ENCODE measurements at regions not wholly inside any gene's neighbourhood (a gene's known extent, or its start where the extent isn't known, plus 50 kb on each side); places are given as distances from the start of the nearest gene placed in this dataset.
"Not testable (repeated sequence)": the region's sequence is repeated elsewhere in the genome, so short reads cannot be mapped to it uniquely, and the experiment has no call there.

DNA sequence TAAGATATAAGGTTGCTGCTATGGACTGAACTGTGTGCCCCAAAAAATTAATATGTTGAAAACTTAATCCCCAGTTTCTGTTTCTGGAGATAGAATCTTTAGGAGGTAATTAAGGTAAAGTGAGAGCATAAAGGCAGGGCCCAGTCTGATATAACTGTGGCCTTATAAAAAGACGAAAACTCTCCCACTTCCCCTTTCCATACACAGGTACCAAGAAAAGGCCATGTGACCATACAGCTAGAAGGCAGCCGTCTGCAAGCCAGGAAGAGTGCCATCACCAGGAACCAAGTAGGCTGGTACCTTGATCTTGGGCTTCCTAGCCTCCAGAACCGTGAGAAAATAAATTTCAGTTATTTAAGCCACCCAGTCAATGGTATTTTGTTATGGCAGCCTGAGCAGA is 550.3 kb downstream of the SMARCA1 start:
- no peak for DNase-seq (ENCODE audit: low read depth)

DNA sequence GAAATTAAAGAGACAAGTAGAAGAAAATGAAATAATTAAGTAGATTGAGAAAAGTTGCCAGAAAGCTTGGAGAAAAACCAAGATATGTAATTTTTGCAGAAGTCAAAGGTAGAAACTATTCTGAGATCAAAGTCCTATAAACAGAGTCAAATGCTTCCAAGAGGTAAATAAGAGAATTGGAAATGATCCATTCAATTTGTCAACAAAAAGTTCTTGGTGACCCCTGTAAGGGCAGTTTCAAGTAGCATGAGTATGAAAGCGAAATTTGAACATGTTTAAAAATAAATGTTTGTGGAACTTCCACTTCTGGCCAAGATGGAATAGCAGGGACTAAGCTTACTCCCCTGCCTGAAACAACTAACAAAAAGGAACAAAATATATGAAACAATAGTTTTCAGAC is 562.0 kb downstream of the SMARCA1 start:
- DNase-seq (ENCODE audit: low read depth), result no peak

DNA sequence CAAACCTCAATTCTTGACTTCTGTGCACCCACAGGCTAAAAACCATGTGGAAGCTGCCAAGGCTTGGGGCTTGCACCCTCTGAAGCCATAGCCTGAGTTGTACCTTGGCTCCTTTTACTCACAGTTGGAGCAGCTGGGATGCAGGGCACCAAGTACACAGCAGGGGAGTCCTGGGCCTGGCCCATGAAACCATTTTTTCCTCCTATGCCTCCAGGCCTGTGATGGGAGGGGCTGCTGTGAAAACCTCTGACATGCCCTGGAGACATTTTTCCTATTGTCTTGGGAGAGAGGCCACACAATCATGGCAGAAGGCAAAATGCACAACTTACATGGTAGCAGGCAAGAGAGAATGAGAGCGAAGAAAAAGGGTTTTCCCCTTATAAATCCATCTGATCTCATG is 568.6 kb downstream of the SMARCA1 start:
- not testable (repeated sequence) for DNase-seq (ENCODE audit: low read depth)

DNA sequence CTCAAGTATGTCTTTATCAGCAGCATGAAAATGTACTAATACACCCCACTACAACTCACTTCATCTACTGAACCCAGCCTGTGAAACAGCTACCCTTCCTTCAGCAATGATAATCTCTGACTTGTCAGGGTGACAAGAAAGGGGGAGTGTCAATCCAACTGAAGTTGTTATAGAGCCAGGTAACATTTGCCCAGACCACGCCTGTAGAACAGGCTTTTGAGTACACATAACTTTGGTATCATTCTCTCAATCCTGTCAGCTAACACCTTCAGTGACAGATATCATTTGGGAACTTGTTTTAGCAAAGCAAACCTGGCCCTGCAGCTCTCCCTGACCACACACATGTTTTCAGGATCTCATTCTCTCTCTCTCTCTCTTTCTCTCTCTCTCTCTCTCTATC is 592.2 kb downstream of the SMARCA1 start:
- DNase-seq (ENCODE audit: low read depth), result no peak

DNA sequence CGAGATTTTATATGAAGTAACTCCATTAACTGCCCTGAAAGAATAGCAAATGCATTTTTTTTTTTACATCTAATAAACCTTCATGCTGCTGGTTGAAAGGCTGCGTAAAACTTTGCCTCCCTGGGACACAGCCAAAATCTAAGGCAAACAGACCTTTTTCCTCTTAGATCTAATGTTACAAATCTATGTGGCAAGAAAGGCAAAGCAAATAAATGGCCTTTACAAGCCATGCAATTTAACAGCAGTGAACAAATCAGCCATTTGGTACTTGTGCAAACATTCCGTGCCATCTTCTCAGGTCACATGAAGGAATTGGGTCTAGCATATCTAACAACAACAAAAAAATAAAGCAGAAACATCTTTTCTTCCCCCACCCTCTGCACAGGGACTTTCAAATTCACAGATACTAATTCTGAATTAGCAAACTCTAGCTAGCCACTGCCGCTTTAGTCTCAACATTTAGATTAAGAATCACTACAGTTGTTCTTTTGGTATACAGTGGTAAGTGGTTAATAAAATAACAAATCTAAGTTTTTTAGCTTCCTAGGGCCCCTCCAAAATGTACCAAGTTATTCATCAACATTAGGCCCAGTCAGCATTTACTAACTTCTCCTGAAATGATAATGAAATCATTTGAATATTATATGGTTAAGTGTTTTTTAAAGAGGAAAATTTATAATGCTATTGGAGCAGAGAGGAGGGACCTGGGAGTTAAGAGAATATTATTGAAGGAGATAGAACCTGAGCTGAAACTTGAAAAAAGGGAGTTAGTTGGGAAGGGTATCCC is 593.8 kb downstream of the SMARCA1 start:
- no peak for DNase-seq (ENCODE audit: low read depth)

DNA sequence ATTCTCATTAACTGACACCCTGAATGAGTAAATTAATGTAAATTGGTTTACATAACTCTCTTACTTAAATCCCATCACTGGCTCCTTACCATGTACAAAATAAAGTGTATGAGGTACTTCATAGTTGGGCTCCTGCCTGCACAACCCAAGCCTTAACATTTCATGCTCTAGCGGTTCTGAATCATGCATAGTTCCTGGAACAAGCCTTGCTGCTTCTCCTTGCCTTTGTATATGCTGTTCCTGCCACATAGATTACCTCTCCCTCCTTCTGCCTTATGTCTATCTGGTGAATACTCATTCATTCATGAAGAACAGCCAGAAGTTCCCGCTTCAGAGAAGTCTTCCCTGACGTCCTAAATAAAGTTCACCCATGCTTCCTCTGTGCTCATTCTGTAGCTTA is 594.7 kb downstream of the SMARCA1 start:
- DNase-seq (ENCODE audit: low read depth), result no peak

DNA sequence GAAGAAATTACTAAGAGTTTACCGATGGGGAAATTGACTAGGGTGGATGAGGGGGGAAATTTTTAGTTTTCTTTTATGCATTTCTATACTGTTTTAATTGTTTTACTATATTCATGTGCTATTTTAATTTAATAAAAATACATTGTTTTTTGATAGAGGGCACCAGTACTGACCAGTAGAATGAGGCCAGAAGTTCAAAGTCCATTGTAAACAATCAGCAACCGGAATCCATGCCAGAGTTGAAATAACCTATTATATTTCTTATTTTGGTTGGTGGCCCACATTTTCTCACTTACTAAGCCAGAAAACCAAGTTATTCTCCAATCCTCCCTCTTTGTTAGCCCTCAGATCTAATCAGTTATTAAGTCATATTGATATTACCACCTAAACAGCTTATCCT is 595.9 kb downstream of the SMARCA1 start:
- no peak for DNase-seq (ENCODE audit: low read depth)

DNA sequence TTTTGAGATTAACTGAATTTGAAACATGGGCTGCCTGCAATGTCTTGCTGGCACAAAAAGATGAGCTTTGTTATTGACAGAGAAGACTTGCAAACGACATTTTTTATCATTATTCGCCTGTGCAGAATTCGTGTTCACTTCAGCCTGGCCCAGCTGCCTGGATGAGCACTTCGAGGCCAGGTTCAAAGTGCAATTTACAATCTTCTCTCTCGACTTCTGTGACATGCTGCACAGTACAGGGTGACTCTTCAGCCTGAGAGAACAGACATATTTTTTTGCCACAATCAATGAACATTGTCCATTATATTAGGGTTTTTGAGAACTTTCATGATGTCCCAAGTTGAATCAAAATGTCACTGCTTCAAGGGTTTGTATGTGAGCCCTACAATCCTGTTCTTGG is 616.5 kb downstream of the SMARCA1 start:
- no peak for DNase-seq (ENCODE audit: low read depth)

DNA sequence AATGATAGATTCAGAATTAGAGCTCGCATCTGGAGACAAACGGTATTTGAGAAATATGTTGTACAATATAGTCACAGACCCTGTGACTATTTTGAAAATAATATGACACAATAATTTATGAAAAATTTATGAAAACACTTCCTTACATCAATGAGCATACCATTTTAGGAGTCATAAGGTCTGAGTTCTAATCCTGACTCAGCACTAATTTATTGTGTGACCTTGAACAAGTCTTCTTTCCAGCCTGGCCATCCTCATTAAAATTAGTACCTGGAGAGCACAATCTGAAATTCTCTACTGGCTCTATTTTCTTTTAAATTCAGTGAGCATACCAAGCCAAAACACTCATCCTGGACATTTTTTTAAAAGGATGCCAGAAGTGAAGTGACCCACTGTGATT is 622.3 kb downstream of the SMARCA1 start:
- no peak for DNase-seq (ENCODE audit: low read depth)

DNA sequence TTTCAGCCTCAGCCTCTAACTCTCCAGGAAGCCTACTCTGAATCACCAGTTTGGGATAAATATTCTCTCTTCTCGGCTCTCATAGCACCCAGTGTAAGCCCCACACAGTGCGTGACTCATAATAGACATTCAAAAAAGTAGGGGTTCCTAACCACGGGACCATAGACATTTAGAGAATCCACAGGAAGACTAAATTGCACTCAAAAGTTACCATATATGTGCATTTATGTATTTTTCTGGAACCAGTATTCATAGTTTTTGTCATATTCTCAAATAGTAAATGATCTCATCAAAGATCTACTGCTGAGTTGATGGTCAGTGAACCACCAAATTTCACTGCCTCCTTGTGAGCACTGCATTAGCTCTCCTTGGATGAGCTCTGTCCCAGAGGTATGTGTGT is 625.7 kb downstream of the SMARCA1 start:
- no peak for DNase-seq (ENCODE audit: low read depth)

DNA sequence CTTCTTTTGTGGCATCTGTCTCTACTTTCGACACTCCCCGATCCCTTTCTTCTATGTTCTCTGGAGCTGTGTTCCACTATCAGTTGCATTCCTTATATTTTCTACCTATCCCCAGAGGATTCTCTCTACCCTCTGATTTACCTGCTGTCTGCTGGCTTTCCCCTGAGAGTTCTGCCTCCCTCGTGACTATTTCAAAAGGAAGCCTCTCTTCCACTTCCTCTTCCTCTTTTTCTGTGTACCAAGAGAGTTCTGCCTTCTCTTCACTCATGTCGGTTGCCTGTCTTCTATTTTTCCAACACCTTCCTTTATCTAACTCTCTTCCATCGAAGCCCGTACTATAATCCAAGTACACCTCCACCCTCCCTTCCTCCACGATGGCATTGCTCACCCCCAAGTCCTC is 631.7 kb downstream of the SMARCA1 start:
- DNase-seq (ENCODE audit: low read depth), result no peak

DNA sequence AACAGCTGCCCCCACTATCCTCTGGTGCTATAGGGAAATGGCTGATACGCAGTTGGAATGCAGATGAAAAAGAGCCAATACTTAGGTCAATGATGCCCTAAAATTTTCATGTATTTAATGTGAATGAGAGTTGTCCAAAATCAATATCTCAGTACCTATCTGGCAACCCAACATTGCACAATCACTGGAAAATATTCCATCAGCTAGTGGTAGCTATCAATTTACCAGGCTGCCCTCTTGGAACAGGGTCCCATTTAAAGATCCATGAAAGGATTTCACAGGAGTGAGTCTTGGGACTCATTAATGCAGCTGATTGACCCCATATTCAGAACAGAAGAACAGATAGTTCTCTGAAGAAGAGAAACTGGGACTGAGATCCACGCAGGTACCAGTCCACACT is 638.9 kb downstream of the SMARCA1 start:
- DNase-seq (ENCODE audit: low read depth), result no peak

DNA sequence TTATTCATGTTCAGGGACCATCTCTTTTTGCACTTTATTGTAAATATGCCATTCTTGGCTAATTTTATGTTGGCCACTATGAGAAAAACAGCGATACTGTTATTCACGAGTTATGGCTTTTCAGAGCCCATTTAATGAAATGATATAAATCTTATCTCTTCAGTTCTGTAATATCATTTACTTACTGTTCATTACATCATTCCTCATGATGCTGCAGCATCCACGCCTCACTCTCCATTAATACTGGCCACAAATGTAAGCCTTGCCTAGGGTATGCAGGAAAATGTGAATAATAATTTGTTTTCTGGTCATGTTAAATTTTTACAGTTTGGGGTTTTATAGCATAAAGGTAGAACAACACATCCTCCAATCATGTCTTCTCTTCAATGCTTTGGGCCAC is 639.6 kb downstream of the SMARCA1 start:
- DNase-seq (ENCODE audit: low read depth), result no peak

DNA sequence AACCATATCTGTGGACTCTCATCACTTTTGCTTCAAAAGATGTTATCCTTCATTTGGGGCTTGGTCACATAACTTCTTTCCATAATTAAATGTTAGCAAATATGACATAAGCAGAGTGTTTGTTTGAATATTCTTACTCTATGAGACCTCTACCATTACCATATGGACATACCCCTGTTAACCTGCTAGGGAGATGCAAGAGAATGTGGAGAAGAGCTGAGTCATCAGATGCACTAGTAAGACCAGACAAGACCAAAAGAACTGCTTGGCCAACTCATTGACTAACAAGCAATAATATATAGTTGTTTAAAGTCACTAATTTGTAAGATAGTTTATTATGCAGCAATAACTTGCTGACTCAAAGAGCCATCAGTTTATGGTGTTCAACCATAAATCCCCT is 652.9 kb downstream of the SMARCA1 start:
- DNase-seq (ENCODE audit: low read depth), result no peak

DNA sequence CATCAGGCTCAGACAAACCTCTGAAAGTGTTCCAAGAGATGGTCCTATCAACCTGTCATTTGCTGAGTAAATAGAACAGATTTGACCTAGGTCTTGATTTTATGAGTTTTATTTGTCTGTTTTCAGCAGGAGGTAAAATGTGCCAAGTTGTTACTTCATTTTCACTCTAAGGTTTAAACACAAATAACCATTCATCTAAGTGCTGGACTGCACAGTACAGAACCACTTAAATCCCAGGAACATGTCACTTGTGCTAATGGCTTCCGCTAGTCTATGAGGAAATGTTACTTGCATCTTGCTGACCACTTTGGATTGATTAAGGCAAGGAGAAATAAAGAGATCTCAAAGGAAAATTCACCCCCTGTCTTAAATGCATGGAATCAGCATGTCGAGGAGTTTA is 660.7 kb downstream of the SMARCA1 start:
- DNase-seq (ENCODE audit: low read depth), result no peak

DNA sequence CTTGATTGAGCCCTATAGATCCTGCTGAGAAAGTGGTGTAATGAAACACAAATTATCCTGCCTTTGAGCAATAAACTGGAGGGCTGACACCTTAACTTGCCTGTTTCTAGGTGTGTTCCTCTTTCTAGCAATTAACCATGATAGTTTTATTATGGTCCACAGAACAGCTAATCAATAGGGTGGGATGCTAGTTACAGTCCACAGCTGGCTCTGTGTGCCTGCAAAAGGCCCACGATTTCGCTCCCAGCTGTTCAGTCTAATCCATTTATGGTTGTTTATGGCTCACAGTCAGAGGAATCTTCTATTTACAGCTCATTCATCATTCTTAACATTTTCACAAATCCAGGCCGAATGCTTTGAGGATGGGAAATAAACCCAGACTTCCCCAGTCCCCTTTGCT is 674.9 kb downstream of the SMARCA1 start:
- no peak for DNase-seq (ENCODE audit: low read depth)

DNA sequence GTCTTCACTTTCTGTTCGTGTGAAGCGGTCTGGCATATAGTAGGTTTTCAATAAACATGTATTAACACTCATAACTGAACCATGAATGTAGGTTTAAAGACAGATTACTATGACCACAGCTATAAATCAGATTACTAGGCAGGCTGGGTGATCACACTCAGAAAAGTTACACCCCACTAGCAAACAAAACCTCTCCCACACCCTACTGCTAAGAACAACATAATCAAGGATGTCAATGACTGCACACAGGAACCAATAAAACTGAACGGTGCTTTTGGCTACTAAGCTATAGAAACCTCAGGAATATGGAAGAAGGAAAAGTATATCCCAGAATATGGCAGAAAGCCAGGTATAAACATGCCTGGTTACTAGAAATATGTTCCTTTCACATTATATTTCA is 676.9 kb downstream of the SMARCA1 start:
- DNase-seq (ENCODE audit: low read depth), result no peak

DNA sequence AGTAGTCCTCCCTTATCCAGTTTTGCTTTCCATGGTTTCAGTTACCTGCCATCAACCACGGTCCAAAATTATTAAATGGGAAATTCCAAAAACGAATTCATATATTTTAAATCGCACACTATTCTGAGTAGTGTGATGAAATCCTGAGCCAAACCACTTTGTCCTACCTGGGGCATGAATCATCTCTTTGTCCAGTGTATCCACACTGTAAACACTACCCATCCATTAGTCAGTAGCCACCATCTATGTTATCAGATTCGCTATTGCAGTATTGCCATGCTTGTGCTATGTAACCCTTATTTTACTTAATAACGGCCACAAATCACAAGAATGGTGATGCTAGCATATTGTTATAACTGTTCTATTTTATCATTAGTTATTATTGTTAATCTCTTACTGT is 704.6 kb downstream of the SMARCA1 start:
- no peak for DNase-seq (ENCODE audit: low read depth)

DNA sequence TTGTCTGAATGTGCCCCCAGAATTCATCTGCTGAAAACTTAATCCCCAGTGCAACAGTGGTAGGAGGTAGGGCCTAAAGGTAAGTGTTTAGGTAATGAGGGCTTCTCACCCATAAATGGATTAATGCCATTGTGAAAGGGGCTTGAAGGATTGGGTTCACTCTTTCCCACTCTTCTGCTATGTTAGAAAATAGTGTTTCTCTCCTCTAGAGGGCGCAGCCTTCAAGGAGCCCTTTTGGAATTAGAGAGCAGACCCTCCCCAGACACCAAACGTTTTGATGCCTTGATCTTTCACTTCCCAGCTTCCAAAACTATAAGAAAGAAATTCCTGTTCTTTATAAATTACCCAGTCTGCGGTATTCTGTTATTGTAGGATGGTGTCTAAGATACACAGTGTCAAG is 706.4 kb downstream of the SMARCA1 start:
- DNase-seq (ENCODE audit: low read depth), result no peak

DNA sequence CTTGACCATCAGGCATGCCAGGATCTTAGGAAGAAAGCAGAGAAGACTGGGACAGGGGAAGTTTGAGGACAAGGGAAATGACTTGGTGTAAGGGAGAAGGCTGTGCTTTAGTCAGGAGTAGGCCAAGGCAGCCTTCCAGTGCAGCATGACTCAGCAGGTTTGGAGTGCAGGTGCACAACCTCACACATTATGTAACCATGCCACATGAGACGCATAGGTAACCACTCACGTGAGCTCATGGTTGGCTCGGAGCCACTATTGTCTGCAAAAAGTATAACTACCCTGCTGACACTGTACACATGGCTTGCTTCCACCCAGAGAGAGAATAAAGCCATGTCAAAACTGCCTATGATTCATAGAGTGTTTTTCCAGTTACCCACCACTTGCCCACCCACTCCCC is 715.9 kb downstream of the SMARCA1 start:
- DNase-seq (ENCODE audit: low read depth), result no peak

DNA sequence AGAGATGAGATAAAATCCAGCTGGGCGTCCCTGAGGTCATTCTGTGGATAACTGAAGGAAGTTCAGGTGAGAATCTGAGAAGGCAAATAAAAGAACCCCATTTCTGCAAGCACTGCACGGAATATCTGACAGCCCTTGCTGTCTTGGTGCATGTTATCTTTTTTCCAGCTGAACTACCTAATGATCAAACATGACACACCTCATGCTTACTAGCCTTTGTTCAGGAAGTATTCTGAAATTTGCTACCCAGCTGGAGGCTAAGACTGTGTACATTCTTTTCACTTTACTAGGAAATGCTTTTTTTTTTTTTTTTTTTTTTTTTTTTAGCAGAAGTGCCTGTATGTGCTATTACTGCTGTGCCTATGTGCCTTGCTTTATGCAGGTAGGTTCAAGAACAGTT is 718.1 kb downstream of the SMARCA1 start:
- DNase-seq (ENCODE audit: low read depth), result no peak

DNA sequence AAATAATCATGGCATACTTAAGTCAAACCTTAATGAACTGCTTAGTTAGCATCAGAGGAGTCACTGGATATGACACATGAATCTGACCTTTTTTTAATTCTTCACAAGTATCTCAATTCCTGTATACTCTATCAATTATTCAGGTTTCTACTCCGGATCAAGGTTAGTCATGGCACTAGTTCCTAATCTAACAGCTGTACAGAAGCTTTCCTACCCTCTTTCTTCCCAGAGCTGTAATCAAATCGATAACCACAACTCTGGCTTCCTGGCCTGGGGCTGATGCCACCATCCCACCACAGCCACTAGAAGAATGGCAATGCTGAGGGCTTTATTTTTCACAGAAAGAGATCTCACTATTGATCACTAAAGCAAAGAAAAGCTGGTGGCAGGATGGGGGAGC is 718.5 kb downstream of the SMARCA1 start:
- no peak for DNase-seq (ENCODE audit: low read depth)

DNA sequence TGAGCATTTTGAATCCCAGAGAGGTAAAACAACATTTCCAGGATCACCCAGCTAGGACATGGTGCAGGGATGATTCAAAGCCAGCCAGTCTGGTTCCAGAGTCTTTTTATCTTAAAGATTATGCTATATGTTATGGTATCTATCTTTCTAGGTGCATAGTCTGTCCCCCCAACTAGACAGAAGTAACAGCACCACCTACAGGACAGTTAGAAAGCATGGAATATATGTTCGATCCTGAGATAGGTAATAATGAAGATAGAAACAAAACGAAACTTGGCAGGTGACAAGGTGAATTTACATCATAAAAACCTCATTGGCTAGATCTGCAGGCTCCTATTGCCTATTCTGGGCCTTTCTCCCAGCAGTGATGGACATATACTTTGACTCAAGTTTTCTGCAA is 723.2 kb downstream of the SMARCA1 start:
- no peak for DNase-seq (ENCODE audit: low read depth)

DNA sequence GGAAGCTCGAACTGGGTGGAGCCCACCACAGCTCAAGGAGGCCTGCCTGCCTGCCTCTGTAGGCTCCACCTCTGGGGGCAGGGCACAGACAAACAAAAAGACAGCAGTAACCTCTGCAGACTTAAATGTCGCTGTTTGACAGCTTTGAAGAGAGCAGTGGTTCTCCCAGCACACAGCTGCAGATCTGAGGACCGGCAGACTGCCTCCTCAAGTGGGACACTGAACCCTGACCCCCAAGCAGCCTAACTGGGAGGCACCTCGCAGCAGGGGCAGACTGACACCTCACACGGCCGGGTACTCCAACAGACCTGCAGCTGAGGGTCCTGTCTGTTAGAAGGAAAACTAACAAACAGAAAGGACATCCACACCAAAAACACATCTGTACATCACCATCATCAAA is 730.9 kb upstream of the ACTRT1 start:
- DNase-seq (ENCODE audit: low read depth), result not testable (repeated sequence)
